GM12878 (cell line): ENCODE measurements at regions not wholly inside any gene's neighbourhood (a gene's known extent, or its start where the extent isn't known, plus 50 kb on each side); places are given as distances from the start of the nearest gene placed in this dataset.

Experiments used
- ATAC-seq: fragments of 200-7000 bp; cut with Tn5 transposase; 3 replicates; pipeline ENCODE4 v1.9.1; 2020; ENCODE audit warnings: mild to moderate bottlenecking, moderate library complexity
- BruUV-seq: library from RNA; stranded (reverse); fragments of 400-500 nt; replicated peaks from 2 replicates; lab custom pipeline; 2021; lab: Mats Ljungman, UMichigan
- CTCF ChIA-PET: fragments of 300-600 bp; sonication (Branson Sonifier 250); formaldehyde crosslinking; extraction: SDS; loops from one replicate; lab custom pipeline; 2021; ENCODE audit warnings: inconsistent platforms; lab: Yijun Ruan, JAX
- POLR2A ChIA-PET: fragments of 350-600 bp; formaldehyde crosslinking; extraction: SDS; loops from one replicate; lab custom pipeline; 2021; ENCODE audit warnings: inconsistent platforms; lab: Charles Lee
- RAD21 ChIA-PET: fragments of 300-600 bp; sonication (Branson Sonifier 250); formaldehyde crosslinking; loops from one replicate; lab custom pipeline; 2023; ENCODE audit warnings: antibody characterized with exemption; ENCODE audit not compliant: unreplicated experiment; lab: Charles Lee
- SMC1A ChIA-PET: fragments of 300-600 bp; sonication (Branson Sonifier 250); formaldehyde crosslinking; loops from one replicate; lab custom pipeline; 2023; ENCODE audit not compliant: unreplicated experiment, uncharacterized antibody; lab: Charles Lee
- DNase-seq: peaks from one replicate; pipeline ENCODE4 v3.0.0-alpha.2; 2011; ENCODE audit warnings: low read depth, low spot score
- FAIRE-seq: peaks from 3 replicates; lab custom pipeline; 2011; peaks lifted over from hg19 to GRCh38; lab: Jason Lieb, UNC
- H2AFZ ChIP-seq: 2 replicates; pipeline ENCODE4 v1.6.0; 2011; ENCODE audit warnings: low read depth, low read length, control low read depth; ENCODE audit not compliant: control insufficient read depth
- H3K27ac ChIP-seq: 2 replicates; pipeline ENCODE4 v1.5.1; 2011; ENCODE audit warnings: control low read depth; ENCODE audit not compliant: control insufficient read depth, insufficient read depth
- H3K27me3 ChIP-seq, 2 experiments: replicated peaks in 1 of 2; 2 replicates each; pipeline versions ENCODE4 v1.6.0 to v1.6.1; 2011; ENCODE audit warnings: low read length in 1 of 2; ENCODE audit not compliant: control insufficient read depth in 2 of 2, insufficient read depth in 2 of 2
- H3K36me3 ChIP-seq, 2 experiments: 2 replicates each; pipeline ENCODE4 v1.5.1; 2011; ENCODE audit warnings: low read length in 1 of 2; ENCODE audit not compliant: control insufficient read depth in 2 of 2, insufficient read depth in 2 of 2
- H3K4me1 ChIP-seq: 2 replicates; pipeline ENCODE4 v1.6.1; 2011; ENCODE audit warnings: mild to moderate bottlenecking, low read length, moderate library complexity, mixed read lengths; ENCODE audit not compliant: control insufficient read depth, insufficient read depth
- H3K4me2 ChIP-seq: 2 replicates; pipeline ENCODE4 v1.6.0; 2011; ENCODE audit warnings: control low read depth; ENCODE audit not compliant: control insufficient read depth, insufficient read depth
- H3K4me3 ChIP-seq: fragments of 200-600 bp; sonication (generic); 2 replicates; pipeline ENCODE4 v1.5.1; 2016
- H3K79me2 ChIP-seq: 2 replicates; pipeline ENCODE4 v1.6.0; 2011; ENCODE audit warnings: low read length; ENCODE audit not compliant: control insufficient read depth, insufficient read depth
- H3K9ac ChIP-seq: 2 replicates; pipeline ENCODE4 v1.8.0; 2011; ENCODE audit warnings: low read length, control low read depth, mixed read lengths; ENCODE audit not compliant: control insufficient read depth, insufficient read depth
- H3K9me3 ChIP-seq: replicated peaks from 3 replicates; pipeline ENCODE4 v1.5.1; 2011; ENCODE audit warnings: mild to moderate bottlenecking, low read length; ENCODE audit not compliant: control insufficient read depth, insufficient read depth
- H4K20me1 ChIP-seq: 2 replicates; pipeline ENCODE4 v1.6.0; 2011; ENCODE audit not compliant: control insufficient read depth, insufficient read depth
- CBX5 ChIP-seq: sonication (generic); IDR thresholded peaks from 2 replicates; pipeline ENCODE4 v1.6.1; 2016; ENCODE audit warnings: low read depth, moderate library complexity, mild to moderate bottlenecking, inconsistent platforms
- EP300 ChIP-seq, 2 experiments: fragments of 150-350 bp in 1 of 2; IDR thresholded peaks; 2 replicates each; pipeline ENCODE4 v1.6.1; 2011 to 2012; ENCODE audit warnings: low read depth in 2 of 2, low read length in 2 of 2, borderline replicate concordance in 1 of 2, improper control_type of control experiment in 1 of 2, inconsistent platforms in 1 of 2; ENCODE audit not compliant: control insufficient read depth in 1 of 2
- ESRRA ChIP-seq: IDR thresholded peaks from 2 replicates; pipeline ENCODE4 v1.6.1; 2012; ENCODE audit warnings: mild to moderate bottlenecking, low read length, improper control_type of control experiment
- HDGF ChIP-seq: fragments of 450-650 bp; IDR thresholded peaks from 2 replicates; pipeline ENCODE4 v1.6.1; 2016; ENCODE audit warnings: antibody characterized with exemption
- MLLT1 ChIP-seq: fragments of 450-650 bp; IDR thresholded peaks from 2 replicates; pipeline ENCODE4 v1.6.1; 2016; ENCODE audit warnings: mild to moderate bottlenecking
- MTA2 ChIP-seq: fragments of 450-650 bp; IDR thresholded peaks from 2 replicates; pipeline ENCODE4 v1.6.1; 2016; ENCODE audit warnings: low read depth, mild to moderate bottlenecking, moderate library complexity
- MYB ChIP-seq: fragments of 150-350 bp; IDR thresholded peaks from 2 replicates; pipeline ENCODE4 v1.6.1; 2014; ENCODE audit warnings: mild to moderate bottlenecking, low read depth, low read length, borderline replicate concordance
- PKNOX1 ChIP-seq: fragments of 450-650 bp; IDR thresholded peaks from 2 replicates; pipeline ENCODE4 v1.6.1; 2016; ENCODE audit warnings: mild to moderate bottlenecking
- RCOR1 ChIP-seq: conservative IDR thresholded peaks from 2 replicates; pipeline ENCODE4 v1.6.1; 2012; ENCODE audit warnings: low read depth, low read length, improper control_type of control experiment
- REST ChIP-seq: IDR thresholded peaks from 2 replicates; pipeline ENCODE4 v1.6.1; 2012; ENCODE audit warnings: mild to moderate bottlenecking, low read depth, low read length
- SIN3A ChIP-seq: IDR thresholded peaks from 2 replicates; pipeline ENCODE4 v1.6.1; 2012; ENCODE audit warnings: low read depth, low read length, improper control_type of control experiment
- TBL1XR1 ChIP-seq: IDR thresholded peaks from 2 replicates; pipeline ENCODE4 v1.6.1; 2012; ENCODE audit warnings: low read depth, low read length, improper control_type of control experiment
- WRNIP1 ChIP-seq: IDR thresholded peaks from 2 replicates; pipeline ENCODE4 v1.6.1; 2011; ENCODE audit warnings: low read depth, low read length, improper control_type of control experiment, borderline replicate concordance
- ZNF207 ChIP-seq: fragments of 450-650 bp; IDR thresholded peaks from 2 replicates; pipeline ENCODE4 v1.6.1; 2014; ENCODE audit warnings: antibody characterized with exemption, mild to moderate bottlenecking, borderline replicate concordance
- ZNF687 ChIP-seq: fragments of 450-650 bp; IDR thresholded peaks from 2 replicates; pipeline ENCODE4 v1.6.1; 2017; ENCODE audit warnings: mild to moderate bottlenecking, moderate library complexity
- ZSCAN29 ChIP-seq: fragments of 450-650 bp; IDR thresholded peaks from 2 replicates; pipeline ENCODE4 v1.6.1; 2017; ENCODE audit warnings: mild to moderate bottlenecking, moderate library complexity
- WGBS: methylation state at CpG from one replicate; pipeline ENCODE4 v1.1.6; 2016; ENCODE audit warnings: low lambda C conversion rate; ENCODE audit not compliant: insufficient replicate concordance, insufficient coverage; ENCODE audit errors: missing lambda C conversion rate; 5-methylcytosine and 5-hydroxymethylcytosine counted together
- in situ Hi-C: fragments of 300-500 bp; cut with MboI; formaldehyde crosslinking; loops from 9 replicates; pipeline ENCODE4 v1.14.3; 2018; ENCODE audit warnings: mixed read lengths
- intact Hi-C: fragments of 100-400 bp; cut with micrococcal nuclease; formaldehyde crosslinking; loops from one replicate; pipeline ENCODE4 v1.14.2; 2022; ENCODE audit not compliant: unreplicated experiment

GRCh38 chr9:6150483-6150882 is 65.1 kb upstream of the IL33 start:
- WGBS = 20% methylated on average over 2 of the region's 2 CpGs
- ChIA-PET RAD21 (no interaction called here), POLR2A (no interaction called here), SMC1A (no interaction called here), CTCF (interaction anchor here (1.0 kb wide), 1 partner anchor 72 kb away, joined by 3 read pairs; no protein-coding TSS in a partner anchor)
- Histone ChIP-seq H3K27me3 (no peaks in the 10 kb centered on the region), H3K79me2 (no peaks in the 10 kb centered on the region), H3K4me1 (no peaks in the 10 kb centered on the region), H3K9me3 (no peaks in the 10 kb centered on the region; the same call in 2 of the 3 replicates), H2AFZ (no peak overlapping the region), H3K9ac (no peak overlapping the region), H3K4me2 (no peak overlapping the region), H3K36me3 (no peaks in the 10 kb centered on the region), H3K27ac (no peak overlapping the region), H3K4me3 (no peak overlapping the region), H4K20me1 (no peaks in the 10 kb centered on the region)
- no TSS peak for BruUV-seq
- in situ Hi-C loops = no loop called here
- peak; percentile 38 for FAIRE-seq
- intact Hi-C loops = no loop called here
- DNase-seq = no peak
- no peak for ATAC-seq
- TF ChIP-seq PKNOX1 = no peak
- no peak for TF ChIP-seq ZNF687
- no peak for TF ChIP-seq SIN3A
- TF ChIP-seq ESRRA = no peak
- no peak for TF ChIP-seq RCOR1
- no peak for TF ChIP-seq MYB
- TF ChIP-seq TBL1XR1 = no peak
- TF ChIP-seq EP300 (IDR thresholded peaks at IDR 0.05; ENCODE audit: borderline replicate concordance in 1 of 2, control insufficient read depth in 1 of 2, low read depth in 2 of 2, low read length in 2 of 2) = no peak
- TF ChIP-seq MLLT1 = no peak
- no peak for TF ChIP-seq ZNF207
- TF ChIP-seq MTA2 = no peak
- no peak for TF ChIP-seq ZSCAN29
- no peak for TF ChIP-seq CBX5
- TF ChIP-seq WRNIP1 = no peak
- no peak for TF ChIP-seq HDGF
- no peak for TF ChIP-seq REST
